HEK293 (cell line): ENCODE measurements at regions not wholly inside any gene's neighbourhood (a gene's known extent, or its start where the extent isn't known, plus 50 kb on each side); places are given as distances from the start of the nearest gene placed in this dataset.

Source experiments
- CTCF ChIA-PET: fragments of 350-600 bp; formaldehyde crosslinking; extraction: SDS; loops from one replicate; lab custom pipeline; 2021; ENCODE audit warnings: antibody characterized with exemption; lab: Yijun Ruan, JAX
- POLR2A ChIA-PET: fragments of 300-600 bp; formaldehyde crosslinking; extraction: SDS; loops from one replicate; lab custom pipeline; 2020; ENCODE audit warnings: antibody characterized with exemption, inconsistent platforms; lab: Yijun Ruan, JAX
- H3K27ac ChIP-seq: fragments of 200-500 bp; sonication (Bioruptor generic); 2 replicates; pipeline ENCODE4 v1.5.1; 2014; ENCODE audit warnings: low read depth, low read length, control low read depth, inconsistent platforms; ENCODE audit errors: extremely low read depth
- H3K36me3 ChIP-seq, 2 experiments: fragments of 200-500 bp in 1 of 2; sonication (Bioruptor generic) in 1 of 2; 1 replicate in 1 of 2; 2 replicates in 1 of 2; pipeline ENCODE4 v1.5.1; 2014 to 2017; ENCODE audit warnings: inconsistent platforms in 2 of 2, low read length in 2 of 2; ENCODE audit not compliant: control insufficient read depth in 2 of 2, insufficient read depth in 1 of 2
- H3K4me1 ChIP-seq: fragments of 200-500 bp; sonication (Bioruptor generic); 2 replicates; pipeline ENCODE4 v1.5.1; 2014; ENCODE audit warnings: mild to moderate bottlenecking, low read length, inconsistent platforms; ENCODE audit not compliant: control insufficient read depth, insufficient read depth
- H3K4me3 ChIP-seq: 2 replicates; pipeline ENCODE4 v1.5.1; 2011; ENCODE audit warnings: low read depth, mild to moderate bottlenecking, control low read depth, low read length, moderate library complexity
- H3K9me3 ChIP-seq: fragments of 200-500 bp; sonication (Bioruptor generic); 2 replicates; pipeline ENCODE4 v1.5.1; 2014; ENCODE audit warnings: low read depth, low read length, inconsistent platforms; ENCODE audit not compliant: control insufficient read depth, insufficient read depth
- BCL11B ChIP-seq: fragments of 450-650 bp; formaldehyde crosslinking; IDR thresholded peaks from 2 replicates; pipeline ENCODE4 v1.5.1; 2016; ENCODE audit warnings: low read depth, missing biosample characterization, missing genetic modification characterization
- GLI4 ChIP-seq: fragments of 450-650 bp; formaldehyde crosslinking; IDR thresholded peaks from 2 replicates; pipeline ENCODE4 v1.5.1; 2016; ENCODE audit warnings: missing biosample characterization, missing genetic modification characterization
- OVOL3 ChIP-seq: fragments of 450-650 bp; formaldehyde crosslinking; IDR thresholded peaks from 2 replicates; pipeline ENCODE4 v1.5.1; 2016; ENCODE audit warnings: missing biosample characterization, missing genetic modification characterization
- RBAK ChIP-seq: fragments of 450-650 bp; formaldehyde crosslinking; IDR thresholded peaks from 2 replicates; pipeline ENCODE4 v1.5.1; 2016; ENCODE audit warnings: missing biosample characterization, missing genetic modification characterization
- SP3 ChIP-seq: fragments of 450-650 bp; formaldehyde crosslinking; IDR thresholded peaks from 2 replicates; pipeline ENCODE4 v1.5.1; 2016; ENCODE audit warnings: missing biosample characterization, missing genetic modification characterization
- TCF7L2 ChIP-seq: IDR thresholded peaks from 2 replicates; pipeline ENCODE4 v1.6.1; 2011; ENCODE audit warnings: low read depth, mild to moderate bottlenecking, inconsistent platforms, low read length, moderate library complexity, borderline replicate concordance
- ZBTB1 ChIP-seq: fragments of 450-650 bp; formaldehyde crosslinking; IDR thresholded peaks from 2 replicates; pipeline ENCODE4 v1.5.1; 2016; ENCODE audit warnings: missing biosample characterization, missing genetic modification characterization
- ZBTB21 ChIP-seq: fragments of 450-650 bp; formaldehyde crosslinking; IDR thresholded peaks from 2 replicates; pipeline ENCODE4 v1.5.1; 2017; ENCODE audit warnings: missing biosample characterization, missing genetic modification characterization
- ZBTB7A ChIP-seq: fragments of 450-650 bp; formaldehyde crosslinking; IDR thresholded peaks from 2 replicates; pipeline ENCODE4 v1.5.1; 2016; ENCODE audit warnings: low read depth, missing biosample characterization, missing genetic modification characterization
- ZFP3 ChIP-seq: fragments of 450-650 bp; formaldehyde crosslinking; IDR thresholded peaks from 2 replicates; pipeline ENCODE4 v1.5.1; 2016; ENCODE audit warnings: low read depth, missing biosample characterization, missing genetic modification characterization
- ZFP41 ChIP-seq: fragments of 450-650 bp; formaldehyde crosslinking; IDR thresholded peaks from 2 replicates; pipeline ENCODE4 v1.5.1; 2016; ENCODE audit warnings: missing biosample characterization, missing genetic modification characterization, borderline replicate concordance
- ZFP69B ChIP-seq: fragments of 450-650 bp; formaldehyde crosslinking; IDR thresholded peaks from 2 replicates; pipeline ENCODE4 v1.5.1; 2016; ENCODE audit warnings: missing biosample characterization, missing genetic modification characterization
- ZIC2 ChIP-seq: fragments of 450-650 bp; formaldehyde crosslinking; IDR thresholded peaks from 2 replicates; pipeline ENCODE4 v1.5.1; 2016; ENCODE audit warnings: missing biosample characterization, missing genetic modification characterization
- ZNF146 ChIP-seq: fragments of 450-650 bp; formaldehyde crosslinking; IDR thresholded peaks from 2 replicates; pipeline ENCODE4 v1.5.1; 2016; ENCODE audit warnings: missing biosample characterization, missing genetic modification characterization
- ZNF157 ChIP-seq: fragments of 450-650 bp; formaldehyde crosslinking; IDR thresholded peaks from 2 replicates; pipeline ENCODE4 v1.5.1; 2016; ENCODE audit warnings: missing biosample characterization, missing genetic modification characterization
- ZNF19 ChIP-seq: fragments of 450-650 bp; formaldehyde crosslinking; IDR thresholded peaks from 2 replicates; pipeline ENCODE4; 2016; ENCODE audit warnings: missing biosample characterization, missing genetic modification characterization, low read depth
- ZNF214 ChIP-seq: fragments of 450-650 bp; formaldehyde crosslinking; IDR thresholded peaks from 2 replicates; pipeline ENCODE4 v1.5.1; 2017; ENCODE audit warnings: missing biosample characterization, mild to moderate bottlenecking, missing genetic modification characterization, borderline replicate concordance
- ZNF335 ChIP-seq: fragments of 450-650 bp; formaldehyde crosslinking; conservative IDR thresholded peaks from 2 replicates; pipeline ENCODE4 v1.5.1; 2016; ENCODE audit warnings: missing biosample characterization, missing genetic modification characterization
- ZNF394 ChIP-seq: fragments of 450-650 bp; formaldehyde crosslinking; IDR thresholded peaks from 2 replicates; pipeline ENCODE4 v1.5.1; 2016; ENCODE audit warnings: missing biosample characterization, missing genetic modification characterization, mild to moderate bottlenecking, moderate library complexity, borderline replicate concordance
- ZNF510 ChIP-seq: fragments of 450-650 bp; formaldehyde crosslinking; IDR thresholded peaks from 2 replicates; pipeline ENCODE4 v1.5.1; 2018; ENCODE audit warnings: mild to moderate bottlenecking, missing genetic modification characterization, missing biosample characterization; ENCODE audit not compliant: insufficient replicate concordance
- ZNF561 ChIP-seq: fragments of 450-650 bp; IDR thresholded peaks from 2 replicates; pipeline ENCODE4 v1.5.1; 2018; ENCODE audit warnings: missing biosample characterization, missing genetic modification characterization, borderline replicate concordance
- ZNF600 ChIP-seq: fragments of 450-650 bp; formaldehyde crosslinking; IDR thresholded peaks from 2 replicates; pipeline ENCODE4 v1.5.1; 2016; ENCODE audit warnings: missing biosample characterization, missing genetic modification characterization
- ZNF670 ChIP-seq: fragments of 450-650 bp; formaldehyde crosslinking; IDR thresholded peaks from 2 replicates; pipeline ENCODE4 v1.5.1; 2016; ENCODE audit warnings: missing biosample characterization, missing genetic modification characterization, low read depth
- ZNF677 ChIP-seq: fragments of 450-650 bp; IDR thresholded peaks from 2 replicates; pipeline ENCODE4 v1.5.0; 2018; ENCODE audit warnings: missing biosample characterization, mild to moderate bottlenecking, missing genetic modification characterization, moderate library complexity
- ZSCAN16 ChIP-seq: fragments of 450-650 bp; formaldehyde crosslinking; IDR thresholded peaks from 2 replicates; pipeline ENCODE4 v1.5.1; 2016; ENCODE audit warnings: missing biosample characterization, missing genetic modification characterization
- ZXDB ChIP-seq: fragments of 450-650 bp; formaldehyde crosslinking; IDR thresholded peaks from 2 replicates; pipeline ENCODE4 v1.5.1; 2016; ENCODE audit warnings: missing biosample characterization, missing genetic modification characterization
- TF ChIP-seq, protein P1 (sequence below): fragments of 450-650 bp; formaldehyde crosslinking; IDR thresholded peaks from 2 replicates; pipeline ENCODE4 v1.5.1; 2016; ENCODE audit warnings: missing biosample characterization, missing genetic modification characterization, borderline replicate concordance
- TF ChIP-seq, protein P2 (sequence below): fragments of 450-650 bp; formaldehyde crosslinking; IDR thresholded peaks from 2 replicates; pipeline ENCODE4 v1.5.1; 2016; ENCODE audit warnings: missing biosample characterization, missing genetic modification characterization
- TF ChIP-seq, protein P3 (sequence below): fragments of 450-650 bp; formaldehyde crosslinking; IDR thresholded peaks from 2 replicates; pipeline ENCODE4 v1.5.1; 2016; ENCODE audit warnings: missing biosample characterization, missing genetic modification characterization

DNA sequence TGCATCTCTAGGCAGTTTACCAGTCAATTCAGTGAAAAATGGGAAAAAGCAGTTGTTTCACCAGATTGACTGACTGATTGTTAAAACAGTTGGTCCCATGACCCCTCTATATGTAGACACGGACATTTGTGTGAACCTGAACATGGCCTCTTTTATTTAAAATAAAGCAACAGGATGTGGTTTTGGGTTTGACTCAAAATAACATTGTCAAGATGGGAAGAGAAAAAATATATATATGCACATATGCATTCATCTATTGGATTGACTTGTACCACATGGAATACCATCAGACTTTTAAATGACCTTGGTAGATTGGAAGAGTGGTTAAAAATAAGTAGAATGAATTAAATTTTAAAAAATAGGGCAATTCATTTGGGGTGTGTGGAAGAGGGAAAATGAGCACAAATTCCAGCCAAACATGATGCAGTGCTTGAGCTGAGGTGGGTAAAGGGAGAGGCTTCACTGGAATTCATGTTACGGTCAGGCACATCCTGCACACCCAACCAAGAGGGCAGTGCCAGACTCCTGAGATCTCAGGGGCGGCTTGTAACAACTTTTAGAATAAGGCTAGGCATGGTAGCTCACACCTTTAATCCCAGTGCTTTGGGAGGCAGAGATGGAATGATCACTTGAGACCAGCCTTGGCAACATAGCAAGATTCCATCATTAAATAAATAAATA, 560.7 kb upstream of the TENM3 start:
- H3K27ac ChIP-seq, result no peak overlapping the region
- no peaks in the 10 kb centered on the region for H3K9me3 ChIP-seq
- TF ChIP-seq ZSCAN16 (tag by site-specific recombination) (no peak), ZNF214 (tag by site-specific recombination) (no peak), ZNF670 (tag by site-specific recombination) (no peak)
- H3K4me1 ChIP-seq, result no peaks in the 10 kb centered on the region
- ChIA-PET POLR2A (no interaction called here), CTCF (no interaction called here)
- H3K36me3 ChIP-seq, result no peaks in the 10 kb centered on the region
- no peak overlapping the region for H3K4me3 ChIP-seq

DNA sequence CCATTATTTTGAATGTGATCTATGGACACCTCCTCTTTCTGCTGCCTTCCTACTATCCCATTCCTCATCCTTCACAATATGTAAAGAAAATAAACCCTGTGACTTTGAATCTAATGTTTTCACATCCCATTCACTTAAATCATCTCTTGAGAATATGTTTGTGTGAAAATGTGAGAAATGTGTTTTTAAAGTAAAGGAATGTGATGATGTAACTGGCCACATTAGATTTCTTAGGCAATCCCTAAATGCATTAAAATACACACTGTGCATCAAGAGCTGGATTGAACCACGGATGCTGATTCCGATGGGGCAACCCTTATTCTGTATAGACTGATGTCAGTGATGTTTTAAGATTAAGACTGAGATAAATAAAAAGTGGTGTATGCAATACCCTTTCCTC, 558.9 kb upstream of the TENM3 start:
- TF ChIP-seq GLI4 (tag by site-specific recombination), result no peak
- no peak for TF ChIP-seq ZFP41 (tag by site-specific recombination)
- no peak for TF ChIP-seq ZNF157
- TF ChIP-seq TCF7L2, result no peak
- no peak for TF ChIP-seq ZNF670 (tag by site-specific recombination)
- TF ChIP-seq ZNF335 (tag by site-specific recombination), result no peak
- no peak for TF ChIP-seq RBAK (tag by site-specific recombination)
- no peak for TF ChIP-seq OVOL3 (tag by site-specific recombination)
- TF ChIP-seq, protein P1, sequence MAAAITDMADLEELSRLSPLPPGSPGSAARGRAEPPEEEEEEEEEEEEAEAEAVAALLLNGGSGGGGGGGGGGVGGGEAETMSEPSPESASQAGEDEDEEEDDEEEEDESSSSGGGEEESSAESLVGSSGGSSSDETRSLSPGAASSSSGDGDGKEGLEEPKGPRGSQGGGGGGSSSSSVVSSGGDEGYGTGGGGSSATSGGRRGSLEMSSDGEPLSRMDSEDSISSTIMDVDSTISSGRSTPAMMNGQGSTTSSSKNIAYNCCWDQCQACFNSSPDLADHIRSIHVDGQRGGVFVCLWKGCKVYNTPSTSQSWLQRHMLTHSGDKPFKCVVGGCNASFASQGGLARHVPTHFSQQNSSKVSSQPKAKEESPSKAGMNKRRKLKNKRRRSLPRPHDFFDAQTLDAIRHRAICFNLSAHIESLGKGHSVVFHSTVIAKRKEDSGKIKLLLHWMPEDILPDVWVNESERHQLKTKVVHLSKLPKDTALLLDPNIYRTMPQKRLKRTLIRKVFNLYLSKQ (tag by site-specific recombination), result no peak
- TF ChIP-seq ZNF561 (tag by site-specific recombination), result no peak
- TF ChIP-seq SP3 (tag by site-specific recombination), result no peak
- no peak for TF ChIP-seq ZBTB1 (tag by site-specific recombination)
- TF ChIP-seq ZNF394 (tag by site-specific recombination), result no peak
- TF ChIP-seq BCL11B (tag by site-specific recombination), result no peak
- TF ChIP-seq ZNF19 (tag by site-specific recombination), result no peak
- no peak for TF ChIP-seq ZNF146 (tag by site-specific recombination)
- TF ChIP-seq, all 188 proteins: peak for 0
- Histone ChIP-seq H3K9me3 (no peaks in the 10 kb centered on the region), H3K36me3 (no peaks in the 10 kb centered on the region), H3K4me1 (peaks cover 4% of the 10 kb centered on the region; the same call in 1 of the 2 replicates), H3K27ac (no peak overlapping the region), H3K4me3 (no peak overlapping the region)
- ChIA-PET CTCF (no interaction called here), POLR2A (no interaction called here)

DNA sequence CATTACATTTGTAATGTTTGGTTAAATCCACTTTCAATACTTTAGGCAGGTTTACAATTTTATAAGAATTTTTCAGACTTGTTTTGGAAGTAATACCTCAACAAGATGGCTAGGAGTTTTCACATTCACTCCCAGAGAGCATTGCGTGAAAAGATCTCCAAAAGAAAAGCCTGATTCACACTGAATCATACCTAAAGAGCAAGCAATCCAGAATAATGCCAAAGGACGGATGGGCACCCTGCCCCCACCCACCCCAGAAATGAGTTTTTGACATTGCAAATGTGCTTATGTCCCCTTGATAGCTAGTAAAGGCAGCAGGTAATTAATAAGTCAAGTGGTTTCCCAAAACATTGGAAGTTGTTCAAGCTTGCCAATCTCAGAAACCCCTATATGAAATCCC, 557.7 kb upstream of the TENM3 start:
- ChIA-PET POLR2A (no interaction called here), CTCF (no interaction called here)
- Histone ChIP-seq H3K9me3 (no peaks in the 10 kb centered on the region), H3K36me3 (no peaks in the 10 kb centered on the region), H3K4me1 (peaks cover 4% of the 10 kb centered on the region; the same call in 1 of the 2 replicates), H3K4me3 (no peak overlapping the region), H3K27ac (no peak overlapping the region)
- TF ChIP-seq ZXDB, result no peak
- TF ChIP-seq, protein P2, sequence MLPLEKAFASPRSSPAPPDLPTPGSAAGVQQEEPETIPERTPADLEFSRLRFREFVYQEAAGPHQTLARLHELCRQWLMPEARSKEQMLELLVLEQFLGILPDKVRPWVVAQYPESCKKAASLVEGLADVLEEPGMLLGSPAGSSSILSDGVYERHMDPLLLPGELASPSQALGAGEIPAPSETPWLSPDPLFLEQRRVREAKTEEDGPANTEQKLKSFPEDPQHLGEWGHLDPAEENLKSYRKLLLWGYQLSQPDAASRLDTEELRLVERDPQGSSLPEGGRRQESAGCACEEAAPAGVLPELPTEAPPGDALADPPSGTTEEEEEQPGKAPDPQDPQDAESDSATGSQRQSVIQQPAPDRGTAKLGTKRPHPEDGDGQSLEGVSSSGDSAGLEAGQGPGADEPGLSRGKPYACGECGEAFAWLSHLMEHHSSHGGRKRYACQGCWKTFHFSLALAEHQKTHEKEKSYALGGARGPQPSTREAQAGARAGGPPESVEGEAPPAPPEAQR (tag by site-specific recombination), result no peak
- TF ChIP-seq ZBTB21 (tag by site-specific recombination), result no peak
- TF ChIP-seq ZNF510 (tag by site-specific recombination), result no peak
- TF ChIP-seq ZIC2 (tag by site-specific recombination), result no peak
- no peak for TF ChIP-seq ZFP69B
- TF ChIP-seq ZNF677 (tag by site-specific recombination), result no peak
- TF ChIP-seq ZFP3 (tag by site-specific recombination), result no peak
- no peak for TF ChIP-seq ZBTB7A
- TF ChIP-seq ZNF600, result no peak
- TF ChIP-seq, protein P3, sequence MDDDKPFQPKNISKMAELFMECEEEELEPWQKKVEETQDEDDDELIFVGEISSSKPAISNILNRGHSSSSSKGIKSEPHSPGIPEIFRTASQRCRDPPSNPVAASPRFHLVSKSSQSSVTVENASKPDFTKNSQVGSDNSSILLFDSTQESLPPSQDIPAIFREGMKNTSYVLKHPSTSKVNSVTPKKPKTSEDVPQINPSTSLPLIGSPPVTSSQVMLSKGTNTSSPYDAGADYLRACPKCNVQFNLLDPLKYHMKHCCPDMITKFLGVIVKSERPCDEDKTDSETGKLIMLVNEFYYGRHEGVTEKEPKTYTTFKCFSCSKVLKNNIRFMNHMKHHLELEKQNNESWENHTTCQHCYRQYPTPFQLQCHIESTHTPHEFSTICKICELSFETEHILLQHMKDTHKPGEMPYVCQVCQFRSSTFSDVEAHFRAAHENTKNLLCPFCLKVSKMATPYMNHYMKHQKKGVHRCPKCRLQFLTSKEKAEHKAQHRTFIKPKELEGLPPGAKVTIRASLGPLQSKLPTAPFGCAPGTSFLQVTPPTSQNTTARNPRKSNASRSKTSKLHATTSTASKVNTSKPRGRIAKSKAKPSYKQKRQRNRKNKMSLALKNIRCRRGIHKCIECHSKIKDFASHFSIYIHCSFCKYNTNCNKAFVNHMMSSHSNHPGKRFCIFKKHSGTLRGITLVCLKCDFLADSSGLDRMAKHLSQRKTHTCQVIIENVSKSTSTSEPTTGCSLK, result no peak
